Endodermal cell (in vitro differentiated cells): ENCODE measurements at regions not wholly inside any gene's neighbourhood (a gene's known extent, or its start where the extent isn't known, plus 50 kb on each side); places are given as distances from the start of the nearest gene placed in this dataset.

Source experiments
- DNase-seq: peaks from one replicate; pipeline ENCODE4 v3.0.0-alpha.2; 2017
- H3K27ac ChIP-seq: 2 replicates; pipeline ENCODE4 v1.5.1; 2013; ENCODE audit warnings: mild to moderate bottlenecking, low read depth, low read length, moderate library complexity
- H3K27me3 ChIP-seq: 2 replicates; pipeline ENCODE4 v1.6.1; 2013; ENCODE audit warnings: mild to moderate bottlenecking, low read length, moderate library complexity; ENCODE audit not compliant: insufficient read depth, control insufficient read depth, poor library complexity, severe bottlenecking
- H3K36me3 ChIP-seq: 2 replicates; pipeline ENCODE4 v1.7.0; 2013; ENCODE audit warnings: mild to moderate bottlenecking, low read length, moderate library complexity; ENCODE audit not compliant: control insufficient read depth, insufficient read depth
- H3K4me1 ChIP-seq: one replicate; pipeline ENCODE4 v1.7.0; 2013; ENCODE audit warnings: low read length; ENCODE audit not compliant: control insufficient read depth, insufficient read depth
- H3K4me3 ChIP-seq: 2 replicates; pipeline ENCODE4 v1.5.1; 2013; ENCODE audit warnings: mild to moderate bottlenecking, low read length, moderate library complexity
- H3K9ac ChIP-seq: 2 replicates; pipeline ENCODE4 v1.6.1; 2013; ENCODE audit warnings: mild to moderate bottlenecking, low read length, moderate library complexity; ENCODE audit not compliant: poor library complexity, severe bottlenecking; ENCODE audit errors: extremely low read depth
- H3K9me3 ChIP-seq: 2 replicates; pipeline ENCODE4 v1.6.1; 2013; ENCODE audit warnings: mild to moderate bottlenecking, low read length, moderate library complexity; ENCODE audit not compliant: control insufficient read depth
- H3K27ac Mint-ChIP-seq: 2 replicates; pipeline ENCODE4 v1.8.0; 2020; ENCODE audit warnings: mixed read lengths
- H3K27me3 Mint-ChIP-seq: 2 replicates; pipeline ENCODE4 v1.8.0; 2021; ENCODE audit warnings: mild to moderate bottlenecking, mixed read lengths; ENCODE audit not compliant: insufficient read depth
- H3K36me3 Mint-ChIP-seq: 2 replicates; pipeline ENCODE4 v1.8.0; 2020; ENCODE audit warnings: low read depth, mixed read lengths
- H3K4me1 Mint-ChIP-seq: 2 replicates; pipeline ENCODE4 v1.8.0; 2020; ENCODE audit warnings: mixed read lengths
- H3K4me3 Mint-ChIP-seq: 2 replicates; pipeline ENCODE4 v1.8.0; 2020; ENCODE audit warnings: mild to moderate bottlenecking, moderate library complexity, mixed read lengths
- H3K9me3 Mint-ChIP-seq: 2 replicates; pipeline ENCODE4 v1.8.0; 2020; ENCODE audit warnings: mild to moderate bottlenecking, mixed read lengths
- CTCF ChIP-seq: fragments of 200-600 bp; sonication (generic); conservative IDR thresholded peaks from 2 replicates; pipeline ENCODE4 v1.5.0; 2021; ENCODE audit warnings: antibody characterized with exemption, mild to moderate bottlenecking
- WGBS, 2 experiments: methylation state at CpG; one replicate each; pipeline versions ENCODE4 v1.1.5 to v1.1.7; 2013; ENCODE audit warnings: missing lambda C conversion rate in 2 of 2, mixed read lengths in 1 of 2; ENCODE audit not compliant: insufficient coverage in 1 of 2, insufficient read length in 1 of 2; 5-methylcytosine and 5-hydroxymethylcytosine counted together

- H3K4me1 ChIP-seq: peaks cover 17% of the 10 kb centered on the region
- H3K4me1 Mint-ChIP-seq: peaks cover 33% of the 10 kb centered on the region
- no peak overlapping the region for H3K27ac Mint-ChIP-seq
- H3K9ac ChIP-seq: no peak overlapping the region
- no peak overlapping the region for H3K27ac ChIP-seq
- no peak for DNase-seq
- no peaks in the 10 kb centered on the region for H3K36me3 Mint-ChIP-seq
- no peak for TF ChIP-seq CTCF
- 94 to 98% methylated on average over 6 to 7 of the region's 7 CpGs for WGBS, 2 experiments
- H3K9me3 Mint-ChIP-seq: no peaks in the 10 kb centered on the region
- H3K4me3 ChIP-seq: no peak overlapping the region
- H3K9me3 ChIP-seq: peaks cover 9% of the 10 kb centered on the region
- H3K4me3 Mint-ChIP-seq: no peak overlapping the region
- H3K36me3 ChIP-seq: no peaks in the 10 kb centered on the region
- peaks cover 2% of the 10 kb centered on the region for H3K27me3 Mint-ChIP-seq
- H3K27me3 ChIP-seq: no peaks in the 10 kb centered on the region
Observed at GRCh38 chr21:38921511-38922251, 116.0 kb downstream of the ETS2 start.

- H3K36me3 Mint-ChIP-seq: no peaks in the 10 kb centered on the region
- peaks cover 20% of the 10 kb centered on the region for H3K4me1 ChIP-seq
Observed at GRCh38 chr21:38920631-38921398, 115.1 kb downstream of the ETS2 start.

More at GRCh38 chr21:38920631-38921398, 115.1 kb downstream of the ETS2 start:
- no peak overlapping the region for H3K4me3 Mint-ChIP-seq
- WGBS, 2 experiments: 70 to 72% methylated on average over 7 to 8 of the region's 8 CpGs
- Histone ChIP-seq H3K36me3 (no peaks in the 10 kb centered on the region), H3K9ac (no peak overlapping the region), H3K4me3 (no peak overlapping the region), H3K27me3 (no peaks in the 10 kb centered on the region), H3K9me3 (peaks cover 9% of the 10 kb centered on the region), H3K27ac (no peak overlapping the region)
- TF ChIP-seq CTCF: no peak
- peaks cover 40% of the 10 kb centered on the region for H3K4me1 Mint-ChIP-seq
- H3K27me3 Mint-ChIP-seq: no peaks in the 10 kb centered on the region
- DNase-seq: peak; percentile 21
- H3K9me3 Mint-ChIP-seq: no peaks in the 10 kb centered on the region
- no peak overlapping the region for H3K27ac Mint-ChIP-seq
